Spleen (tissue), 11 donors: ENCODE measurements at regions not wholly inside any gene's neighbourhood (a gene's known extent, or its start where the extent isn't known, plus 50 kb on each side); places are given as distances from the start of the nearest gene placed in this dataset.

Experiments
- DNase-seq: peaks from one replicate; pipeline ENCODE4 v3.0.0-alpha.2; 2020
- H3K27ac ChIP-seq, 8 donors: fragments of 200-600 bp; sonication (generic) in 7 of 8; 1 replicate in 4 of 8; 2 replicates in 4 of 8; pipeline versions ENCODE4 v1.5.0 to v1.8.0; 2016 to 2021; ENCODE audit warnings: inconsistent platforms in 4 of 8, mild to moderate bottlenecking in 4 of 8, moderate library complexity in 1 of 8
- H3K27me3 ChIP-seq, 7 donors: fragments of 200-600 bp; sonication (generic) in 6 of 7; replicated peaks in 1 of 7; 1 replicate in 4 of 7; 2 replicates in 3 of 7; pipeline versions ENCODE4 v1.5.0 to v1.8.0; 2016 to 2021; ENCODE audit warnings: inconsistent platforms in 3 of 7, mild to moderate bottlenecking in 1 of 7
- H3K36me3 ChIP-seq, 6 donors: fragments of 200-600 bp; sonication (generic) in 5 of 6; 1 replicate in 4 of 6; 2 replicates in 2 of 6; pipeline versions ENCODE4 v1.5.0 to v1.8.0; 2016 to 2021; ENCODE audit warnings: inconsistent platforms in 2 of 6
- H3K4me1 ChIP-seq, 6 donors: fragments of 200-600 bp; sonication (generic) in 5 of 6; 1 replicate in 3 of 6; 2 replicates in 3 of 6; pipeline versions ENCODE4 v1.5.0 to v1.8.0; 2016 to 2021; ENCODE audit warnings: inconsistent platforms in 3 of 6
- H3K4me3 ChIP-seq, 8 donors: fragments of 200-600 bp; sonication (generic) in 7 of 8; 1 replicate in 4 of 8; 2 replicates in 4 of 8; pipeline versions ENCODE4 v1.5.0 to v1.8.0; 2016 to 2021; ENCODE audit warnings: inconsistent platforms in 4 of 8, mild to moderate bottlenecking in 4 of 8, moderate library complexity in 2 of 8
- H3K9me3 ChIP-seq, 8 donors: fragments of 200-600 bp; sonication (generic) in 7 of 8; 1 replicate in 4 of 8; 2 replicates in 4 of 8; pipeline versions ENCODE4 v1.5.0 to v1.8.0; 2016 to 2021; ENCODE audit warnings: inconsistent platforms in 4 of 8
- CTCF ChIP-seq, 11 experiments: fragments of 200-600 bp in 7 of 11; fragments of 450-650 bp in 4 of 11; sonication (generic) in 4 of 11; IDR thresholded peaks in 8 of 11; conservative IDR thresholded peaks in 3 of 11; 1 replicate in 7 of 11; 2 replicates in 4 of 11; pipeline versions ENCODE4 v1.4.0 to v1.8.0; 2016 to 2021; ENCODE audit warnings: antibody characterized with exemption in 11 of 11, inconsistent platforms in 4 of 11, mild to moderate bottlenecking in 1 of 11
- POLR2A ChIP-seq, 3 donors: fragments of 450-650 bp; IDR thresholded peaks; one replicate each; pipeline ENCODE4 v1.5.1; 2017; ENCODE audit warnings: antibody characterized with exemption in 3 of 3, mild to moderate bottlenecking in 1 of 3
- POLR2AphosphoS5 ChIP-seq, 3 donors: sonication (generic); formaldehyde crosslinking; IDR thresholded peaks; one replicate each; pipeline ENCODE4 v1.5.1; 2017; ENCODE audit warnings: antibody characterized with exemption in 3 of 3
- WGBS, 5 donors: extraction: QIAGEN DNeasy Blood & Tissue Kit in 3 of 5; methylation state at CpG; one replicate each; pipeline versions ENCODE4 v1.1.5 to v1.1.7; 2013 to 2018; 5-methylcytosine and 5-hydroxymethylcytosine counted together
- intact Hi-C: fragments of 100-400 bp; cut with DNase I; formaldehyde crosslinking; loops from one replicate; pipeline ENCODE4 v1.15.0; 2023; ENCODE audit warnings: low total_unique reads
- donor health status: healthy with polysubstance abuse.
- donor health status: DM: no; HTN: no; CAD: no; lungs with moderate emphysema.
- donor health status: DM: no; HTN: no; CAD: no.
- donor health status: Bipolar disorder and iron deficiency.
- donor health status: healthy.
- donor health status: DM: no; HTN: no; CAD: no.
- donor health status: DM: yes; HTN: yes; CAD: no.

- intact Hi-C loops, result no loop called here
Measured at GRCh38 chrX:23592741-23593140, 74.6 kb upstream of the PRDX4 start.

DNA sequence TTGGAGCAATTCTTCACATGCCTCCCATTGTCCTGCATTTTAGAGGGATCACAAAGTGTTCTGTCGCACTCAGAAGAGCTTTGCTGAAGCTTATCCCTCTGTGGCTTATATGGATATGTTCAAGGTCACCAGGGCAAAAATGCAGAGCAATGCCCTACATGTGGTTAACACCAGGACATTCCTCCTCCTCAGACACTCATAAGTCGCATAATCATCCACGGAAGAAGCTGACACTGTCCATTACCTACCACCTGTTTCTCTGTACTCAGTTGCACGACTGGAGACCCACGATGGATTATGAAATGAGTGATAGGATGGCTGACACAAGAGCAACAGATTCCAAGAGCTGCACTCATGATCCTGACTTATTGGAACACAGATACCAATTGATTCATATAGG lies 68.7 kb upstream of the PRDX4 start:
- no peak overlapping the region for H3K27ac ChIP-seq
- DNase-seq, result no peak
- no peak for TF ChIP-seq POLR2AphosphoS5 (IDR thresholded peaks at IDR 0.05)
- TF ChIP-seq POLR2A (IDR thresholded peaks at IDR 0.05), result no peak
- TF ChIP-seq CTCF (IDR thresholded peaks at IDR 0.05 in 8 of 11, conservative IDR thresholded peaks at IDR 0.05 in 3 of 11), result no peak
- no peaks in the 10 kb centered on the region for H3K9me3 ChIP-seq
- no peak overlapping the region for H3K4me3 ChIP-seq
- no peaks in the 10 kb centered on the region for H3K36me3 ChIP-seq
- no peaks in the 10 kb centered on the region for H3K4me1 ChIP-seq
- no peaks in the 10 kb centered on the region for H3K27me3 ChIP-seq
- intact Hi-C loops, result no loop called here
- WGBS, 5 donors, result 75 to 84% (median 82%) methylated on average over 3 to 5 of the region's 5 CpGs

More at GRCh38 chrX:23592741-23593140, 74.6 kb upstream of the PRDX4 start:
- Histone ChIP-seq H3K4me1 (no peaks in the 10 kb centered on the region), H3K36me3 (no peaks in the 10 kb centered on the region), H3K4me3 (no peak overlapping the region), H3K9me3 (no peaks in the 10 kb centered on the region), H3K27ac (no peak overlapping the region), H3K27me3 (peaks cover 0 to 5% (median 0%) of the 10 kb centered on the region in 7 donors)
- no peak for TF ChIP-seq POLR2A (IDR thresholded peaks at IDR 0.05)
- TF ChIP-seq POLR2AphosphoS5 (IDR thresholded peaks at IDR 0.05), result no peak
- TF ChIP-seq CTCF (IDR thresholded peaks at IDR 0.05 in 8 of 11, conservative IDR thresholded peaks at IDR 0.05 in 3 of 11), result no peak
- DNase-seq, result no peak
- 82 to 93% (median 90%) methylated on average over 2 to 5 of the region's 5 CpGs; no CpG with 5 or more reads in 1 of the 5 donors for WGBS, 5 donors

DNA sequence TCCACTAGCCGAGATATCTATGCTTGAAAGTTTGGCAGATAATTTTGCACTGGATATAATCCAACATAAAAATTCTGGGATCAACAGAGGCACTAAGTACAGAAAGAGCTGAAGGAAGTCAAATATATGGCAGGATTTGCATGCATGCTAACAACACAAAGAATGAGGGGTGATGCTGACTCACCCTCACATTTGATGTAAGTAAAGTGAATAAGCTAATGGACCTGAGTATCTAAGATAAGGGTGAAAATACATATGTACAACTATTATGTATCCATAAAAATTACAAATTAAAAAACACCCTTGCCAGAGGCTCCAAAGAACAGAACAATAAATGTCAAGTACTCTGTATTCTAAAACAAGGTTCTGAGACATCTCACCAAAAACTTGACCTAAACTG lies 63.8 kb upstream of the PRDX4 start:
- TF ChIP-seq POLR2AphosphoS5 (IDR thresholded peaks at IDR 0.05) (no peak), CTCF (IDR thresholded peaks at IDR 0.05 in 8 of 11, conservative IDR thresholded peaks at IDR 0.05 in 3 of 11) (no peak), POLR2A (IDR thresholded peaks at IDR 0.05) (no peak)
- Histone ChIP-seq H3K27ac (no peak overlapping the region), H3K4me1 (no peaks in the 10 kb centered on the region), H3K9me3 (no peaks in the 10 kb centered on the region), H3K4me3 (no peak overlapping the region), H3K27me3 (peaks cover 0 to 6% (median 0%) of the 10 kb centered on the region in 7 donors), H3K36me3 (no peaks in the 10 kb centered on the region)
- WGBS, 5 donors, result 59 to 93% (median 91%) methylated on average over 1 of the region's 1 CpG
- no peak for DNase-seq
- intact Hi-C loops, result no loop called here

GRCh38 chrX:23610495-23610894 lies 56.8 kb upstream of the PRDX4 start:
- H3K36me3 ChIP-seq, result no peaks in the 10 kb centered on the region
- WGBS, 5 donors, result 82 to 92% (median 83%) methylated on average over 1 of the region's 1 CpG
- no peak for TF ChIP-seq POLR2A (IDR thresholded peaks at IDR 0.05)
- TF ChIP-seq CTCF (IDR thresholded peaks at IDR 0.05 in 8 of 11, conservative IDR thresholded peaks at IDR 0.05 in 3 of 11), result no peak
- TF ChIP-seq POLR2AphosphoS5 (IDR thresholded peaks at IDR 0.05), result no peak

More at GRCh38 chrX:23610495-23610894, 56.8 kb upstream of the PRDX4 start:
- no peaks in the 10 kb centered on the region for H3K9me3 ChIP-seq
- no peak overlapping the region for H3K27ac ChIP-seq
- intact Hi-C loops, result no loop called here
- H3K4me3 ChIP-seq, result no peak overlapping the region
- no peak for DNase-seq
- peaks cover 0 to 16% (median 0%) of the 10 kb centered on the region in 7 donors for H3K27me3 ChIP-seq
- H3K4me1 ChIP-seq, result no peaks in the 10 kb centered on the region
